Panc1 (cell line): ENCODE measurements at regions not wholly inside any gene's neighbourhood (a gene's known extent, or its start where the extent isn't known, plus 50 kb on each side); places are given as distances from the start of the nearest gene placed in this dataset.

ENCODE experiments used
- ATAC-seq: fragments of 200-7000 bp; cut with Tn5 transposase; 2 replicates; pipeline ENCODE4 v1.9.1; 2020; ENCODE audit warnings: mild to moderate bottlenecking, moderate library complexity
- BruUV-seq: library from RNA; stranded (reverse); fragments of 400-500 nt; replicated peaks from 2 replicates; lab custom pipeline; 2021; lab: Mats Ljungman, UMichigan
- CTCF ChIA-PET: fragments of 300-600 bp; sonication (Branson Sonifier 250); formaldehyde crosslinking; loops from one replicate; lab custom pipeline; 2022; ENCODE audit warnings: antibody characterized with exemption; lab: Charles Lee
- POLR2A ChIA-PET: fragments of 300-600 bp; sonication (Branson Sonifier 250); formaldehyde crosslinking; loops from one replicate; lab custom pipeline; 2022; ENCODE audit warnings: antibody characterized with exemption; lab: Charles Lee
- DNase-seq: peaks from one replicate; pipeline ENCODE4 v3.0.0-alpha.2; 2010; ENCODE audit warnings: low read depth, low spot score
- H3K27ac ChIP-seq: 2 replicates; pipeline ENCODE4 v1.5.1; 2011; ENCODE audit warnings: mild to moderate bottlenecking, low read length, inconsistent platforms
- H3K27me3 ChIP-seq: fragments of 200-500 bp; sonication (Bioruptor generic); 2 replicates; pipeline ENCODE4 v1.6.0; 2014; ENCODE audit warnings: low read length, inconsistent platforms; ENCODE audit not compliant: control insufficient read depth, insufficient read depth
- H3K36me3 ChIP-seq: fragments of 200-500 bp; sonication (Bioruptor generic); 2 replicates; pipeline ENCODE4 v1.5.1; 2014; ENCODE audit warnings: inconsistent platforms, mild to moderate bottlenecking, low read length, moderate library complexity; ENCODE audit not compliant: control insufficient read depth, insufficient read depth
- H3K4me1 ChIP-seq: 2 replicates; pipeline ENCODE4 v1.5.1; 2011; ENCODE audit warnings: inconsistent platforms, mild to moderate bottlenecking, low read length, moderate library complexity; ENCODE audit not compliant: control insufficient read depth, insufficient read depth
- H3K4me3 ChIP-seq, 2 experiments: 2 replicates each; pipeline ENCODE4 v1.5.1; 2011 to 2012; ENCODE audit warnings: low read depth in 2 of 2, low read length in 2 of 2, mild to moderate bottlenecking in 2 of 2, inconsistent platforms in 1 of 2, moderate library complexity in 1 of 2
- H3K9me3 ChIP-seq: fragments of 200-500 bp; sonication (Bioruptor generic); 2 replicates; pipeline ENCODE4 v1.5.1; 2014; ENCODE audit warnings: low read depth, mild to moderate bottlenecking, inconsistent platforms, low read length, moderate library complexity; ENCODE audit not compliant: control insufficient read depth, insufficient read depth
- CTCF ChIP-seq: fragments of 450-650 bp; IDR thresholded peaks from 2 replicates; pipeline ENCODE4 v1.5.1; 2017; ENCODE audit warnings: mild to moderate bottlenecking
- POLR2AphosphoS5 ChIP-seq: IDR thresholded peaks from 2 replicates; pipeline ENCODE4 v1.6.1; 2012; ENCODE audit warnings: mild to moderate bottlenecking, low read depth, low read length, moderate library complexity
- REST ChIP-seq, 2 experiments: IDR thresholded peaks; 2 replicates each; pipeline ENCODE4 v1.6.1; 2011 to 2012; ENCODE audit warnings: low read depth in 2 of 2, control low read depth in 1 of 2, low read length in 1 of 2, mild to moderate bottlenecking in 1 of 2, moderate library complexity in 1 of 2; ENCODE audit not compliant: insufficient read depth in 1 of 2
- SIN3A ChIP-seq: IDR thresholded peaks from 2 replicates; pipeline ENCODE4 v1.6.1; 2012; ENCODE audit warnings: low read depth, mild to moderate bottlenecking, low read length, moderate library complexity, borderline replicate concordance; ENCODE audit not compliant: insufficient read depth
- TCF7L2 ChIP-seq: IDR thresholded peaks from 2 replicates; pipeline ENCODE4 v1.6.1; 2011; ENCODE audit warnings: mild to moderate bottlenecking, low read depth, low read length, inconsistent platforms
- in situ Hi-C: cut with HindIII; loops from 2 replicates; pipeline ENCODE4 v1.10.0; 2016; ENCODE audit warnings: low sequenced_read_pairs, low pct_unique_long_range_greater_than_20kb
- intact Hi-C: fragments of 100-400 bp; cut with micrococcal nuclease; formaldehyde crosslinking; loops from one replicate; pipeline ENCODE4 v1.10.0; 2022; ENCODE audit not compliant: unreplicated experiment

DNA sequence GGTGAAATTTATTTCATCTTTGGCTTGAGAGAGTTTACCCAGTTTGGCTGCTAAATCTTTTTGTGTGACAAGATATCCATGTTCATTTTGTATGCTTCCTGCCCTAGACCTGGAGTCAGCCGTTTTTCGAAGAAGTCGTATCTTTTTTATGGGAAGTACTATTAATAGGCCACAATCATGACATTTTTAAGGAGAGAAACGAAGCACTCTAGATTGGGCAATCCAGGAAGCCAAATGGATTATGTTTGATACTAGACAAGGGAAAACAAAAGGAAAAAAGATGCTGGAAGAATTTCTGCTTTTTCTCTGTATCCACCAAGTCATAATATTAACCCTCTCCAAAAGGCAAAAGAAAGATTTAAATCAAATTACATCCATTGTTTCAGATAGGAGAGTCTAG, 214.6 kb downstream of the HDGFL1 start:
- no peak for TF ChIP-seq SIN3A
- TF ChIP-seq TCF7L2 = no peak
- TF ChIP-seq CTCF = no peak
- no peak for TF ChIP-seq REST (IDR thresholded peaks at IDR 0.05; ENCODE audit: insufficient read depth in 1 of 2, low read depth in 2 of 2, low read length in 1 of 2)
- no peak for TF ChIP-seq POLR2AphosphoS5
- POLR2A ChIA-PET = no interaction called here
- no peaks in the 10 kb centered on the region for H3K27me3 ChIP-seq
- H3K4me1 ChIP-seq = no peaks in the 10 kb centered on the region
- DNase-seq (no peak), ATAC-seq (no peak)
- H3K4me3 ChIP-seq = no peak overlapping the region
- peaks cover 1% of the 10 kb centered on the region; the same call in 1 of the 2 replicates for H3K9me3 ChIP-seq
- no peaks in the 10 kb centered on the region for H3K36me3 ChIP-seq
- H3K27ac ChIP-seq = no peak overlapping the region
- intact Hi-C loops (no loop called here), in situ Hi-C loops (no loop called here)
- no TSS peak for BruUV-seq
- CTCF ChIA-PET = no interaction called here

- no TSS peak for BruUV-seq
- TF ChIP-seq POLR2AphosphoS5 (no peak), REST (IDR thresholded peaks at IDR 0.05; ENCODE audit: insufficient read depth in 1 of 2, low read depth in 2 of 2, low read length in 1 of 2) (no peak), SIN3A (no peak), TCF7L2 (no peak), CTCF (no peak)
- H3K4me1 ChIP-seq = no peaks in the 10 kb centered on the region
- H3K36me3 ChIP-seq = no peaks in the 10 kb centered on the region
- CTCF ChIA-PET = no interaction called here
- H3K27ac ChIP-seq = no peak overlapping the region
- DNase-seq (no peak), ATAC-seq (no peak)
- H3K4me3 ChIP-seq = no peak overlapping the region
- H3K9me3 ChIP-seq = no peaks in the 10 kb centered on the region
- intact Hi-C loops (no loop called here), in situ Hi-C loops (no loop called here)
- no peaks in the 10 kb centered on the region for H3K27me3 ChIP-seq
- POLR2A ChIA-PET = no interaction called here
Observed at GRCh38 chr6:22784601-22785410, 215.4 kb downstream of the HDGFL1 start.
